Stimulated activated CD8-positive, alpha-beta memory T cell treated with anti-CD3 and anti-CD28 coated beads, Interleukin-15, amount 100 ng/mL, for 1 hour (primary cell): ENCODE measurements at regions not wholly inside any gene's neighbourhood (a gene's known extent, or its start where the extent isn't known, plus 50 kb on each side); places are given as distances from the start of the nearest gene placed in this dataset.

ENCODE experiments used
- DNase-seq: peaks from one replicate; pipeline ENCODE4 v3.0.0-alpha.2; 2020; ENCODE audit warnings: low read depth

- DNase-seq = no peak
Observed at GRCh38 chr9:99590840-99591239, 230.8 kb upstream of the NR4A3 start.

- no peak for DNase-seq
Observed at GRCh38 chr9:99591770-99592169, 229.9 kb upstream of the NR4A3 start.

- no peak for DNase-seq
Observed at GRCh38 chr9:99592834-99593574, 228.7 kb upstream of the NR4A3 start.

- no peak for DNase-seq
Observed at GRCh38 chr9:99593610-99594009, 228.1 kb upstream of the NR4A3 start.

GRCh38 chr9:99594056-99594780 is 227.5 kb upstream of the NR4A3 start:
- no peak for DNase-seq

GRCh38 chr9:99595796-99596195 is 225.9 kb upstream of the NR4A3 start:
- DNase-seq = no peak

- DNase-seq = no peak
Observed at GRCh38 chr9:99601571-99602111, 220.0 kb upstream of the NR4A3 start.

GRCh38 chr9:99602854-99603253 is 218.8 kb upstream of the NR4A3 start:
- DNase-seq = no peak

- no peak for DNase-seq
Observed at GRCh38 chr9:99605016-99605743, 216.5 kb upstream of the NR4A3 start.

GRCh38 chr9:99606296-99606695 is 215.4 kb upstream of the NR4A3 start:
- DNase-seq = no peak

GRCh38 chr9:99606957-99607356 is 214.7 kb upstream of the NR4A3 start:
- no peak for DNase-seq

- no peak for DNase-seq
Observed at GRCh38 chr9:99607842-99608448, 213.7 kb upstream of the NR4A3 start.

GRCh38 chr9:99614341-99614740 is 207.3 kb upstream of the NR4A3 start:
- no peak for DNase-seq

- no peak for DNase-seq
Observed at GRCh38 chr9:99621040-99621439, 200.6 kb upstream of the NR4A3 start.

GRCh38 chr9:99622679-99623078 is 199.0 kb upstream of the NR4A3 start:
- DNase-seq = no peak

GRCh38 chr9:99623780-99624364 is 197.8 kb upstream of the NR4A3 start:
- no peak for DNase-seq

GRCh38 chr9:99624499-99625233 is 197.0 kb upstream of the NR4A3 start:
- DNase-seq = no peak

- DNase-seq = no peak
Observed at GRCh38 chr9:99626426-99626825, 195.3 kb upstream of the NR4A3 start.

GRCh38 chr9:99628285-99628684 is 193.4 kb upstream of the NR4A3 start:
- DNase-seq = no peak

- no peak for DNase-seq
Observed at GRCh38 chr9:99628849-99629620, 192.7 kb upstream of the NR4A3 start.
